Glutamatergic neuron (in vitro differentiated cells): ENCODE measurements at regions not wholly inside any gene's neighbourhood (a gene's known extent, or its start where the extent isn't known, plus 50 kb on each side); places are given as distances from the start of the nearest gene placed in this dataset.
"Not testable (repeated sequence)": the region's sequence is repeated elsewhere in the genome, so short reads cannot be mapped to it uniquely, and the experiment has no call there.

ENCODE experiments used
- DNase-seq: peaks from one replicate; pipeline ENCODE4 v3.0.0; 2022
- H3K27ac Mint-ChIP-seq: one replicate; pipeline ENCODE4 v1.8.0; 2020; ENCODE audit warnings: mild to moderate bottlenecking, mixed read lengths, inconsistent platforms; ENCODE audit not compliant: unreplicated experiment
- H3K27me3 Mint-ChIP-seq: one replicate; pipeline ENCODE4 v1.8.0; 2020; ENCODE audit warnings: mild to moderate bottlenecking, moderate library complexity, mixed read lengths, inconsistent platforms; ENCODE audit not compliant: unreplicated experiment
- H3K36me3 Mint-ChIP-seq: one replicate; pipeline ENCODE4 v1.8.0; 2020; ENCODE audit warnings: mild to moderate bottlenecking, mixed read lengths, inconsistent platforms; ENCODE audit not compliant: unreplicated experiment
- H3K4me1 Mint-ChIP-seq: one replicate; pipeline ENCODE4 v1.8.0; 2020; ENCODE audit warnings: mild to moderate bottlenecking, low read depth, mixed read lengths, inconsistent platforms; ENCODE audit not compliant: unreplicated experiment
- H3K4me3 Mint-ChIP-seq: one replicate; pipeline ENCODE4 v1.8.0; 2020; ENCODE audit warnings: mild to moderate bottlenecking, mixed read lengths, inconsistent platforms; ENCODE audit not compliant: unreplicated experiment
- H3K9me3 Mint-ChIP-seq: one replicate; pipeline ENCODE4 v1.8.0; 2020; ENCODE audit warnings: mild to moderate bottlenecking, moderate library complexity, mixed read lengths, inconsistent platforms; ENCODE audit not compliant: unreplicated experiment
- TF ChIP-seq, protein P1 (sequence below): fragments of 200-600 bp; sonication (generic); IDR thresholded peaks from one replicate; pipeline ENCODE4 v1.5.0; 2021; ENCODE audit not compliant: partially characterized antibody, unreplicated experiment

DNA sequence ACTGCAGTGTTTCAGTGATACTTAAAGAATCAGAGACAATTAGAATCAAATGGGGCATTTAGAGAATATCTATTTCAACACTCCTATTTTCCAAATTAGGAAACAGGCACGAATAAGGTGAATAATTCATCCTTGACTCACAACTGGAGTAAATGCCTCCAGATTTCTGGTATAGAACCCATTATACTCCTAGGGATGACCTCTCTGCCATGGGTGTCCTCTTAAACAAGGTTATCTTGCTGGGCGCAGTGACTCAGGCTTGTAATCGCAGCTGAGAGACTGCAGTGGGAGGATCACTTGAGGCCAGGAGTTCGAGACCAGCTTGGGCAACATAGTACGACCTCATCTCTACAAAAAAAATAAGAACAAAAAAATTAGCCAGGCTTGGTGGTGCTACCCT, 139.8 kb upstream of the ELAC2 start:
- Mint-ChIP-seq H3K27ac (no peak overlapping the region), H3K4me1 (no peaks in the 10 kb centered on the region), H3K4me3 (no peak overlapping the region), H3K9me3 (peaks cover under 1% of the 10 kb centered on the region), H3K36me3 (no peaks in the 10 kb centered on the region), H3K27me3 (no peaks in the 10 kb centered on the region)
- DNase-seq, result no peak
- TF ChIP-seq, protein P1, sequence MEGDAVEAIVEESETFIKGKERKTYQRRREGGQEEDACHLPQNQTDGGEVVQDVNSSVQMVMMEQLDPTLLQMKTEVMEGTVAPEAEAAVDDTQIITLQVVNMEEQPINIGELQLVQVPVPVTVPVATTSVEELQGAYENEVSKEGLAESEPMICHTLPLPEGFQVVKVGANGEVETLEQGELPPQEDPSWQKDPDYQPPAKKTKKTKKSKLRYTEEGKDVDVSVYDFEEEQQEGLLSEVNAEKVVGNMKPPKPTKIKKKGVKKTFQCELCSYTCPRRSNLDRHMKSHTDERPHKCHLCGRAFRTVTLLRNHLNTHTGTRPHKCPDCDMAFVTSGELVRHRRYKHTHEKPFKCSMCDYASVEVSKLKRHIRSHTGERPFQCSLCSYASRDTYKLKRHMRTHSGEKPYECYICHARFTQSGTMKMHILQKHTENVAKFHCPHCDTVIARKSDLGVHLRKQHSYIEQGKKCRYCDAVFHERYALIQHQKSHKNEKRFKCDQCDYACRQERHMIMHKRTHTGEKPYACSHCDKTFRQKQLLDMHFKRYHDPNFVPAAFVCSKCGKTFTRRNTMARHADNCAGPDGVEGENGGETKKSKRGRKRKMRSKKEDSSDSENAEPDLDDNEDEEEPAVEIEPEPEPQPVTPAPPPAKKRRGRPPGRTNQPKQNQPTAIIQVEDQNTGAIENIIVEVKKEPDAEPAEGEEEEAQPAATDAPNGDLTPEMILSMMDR, result no peak

DNA sequence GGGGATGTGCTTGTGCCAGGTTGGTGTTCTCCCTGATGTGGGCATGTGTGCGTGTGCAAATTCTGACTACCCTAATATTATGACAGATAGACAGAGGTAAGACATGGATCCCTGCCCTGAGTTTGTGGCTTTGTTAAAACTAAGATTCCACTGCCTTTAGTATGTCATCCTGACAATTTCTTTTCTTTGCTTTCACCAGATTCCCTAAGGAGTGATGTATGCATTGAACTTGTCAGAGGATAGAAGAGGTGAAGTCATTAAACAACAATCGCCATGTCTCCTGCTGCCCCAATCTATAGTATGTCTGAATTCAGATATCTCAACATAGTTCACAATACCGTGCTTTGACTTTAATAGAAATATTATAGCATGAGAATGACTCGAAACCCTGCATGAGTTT, 137.1 kb upstream of the ELAC2 start:
- Mint-ChIP-seq H3K4me3 (no peak overlapping the region), H3K4me1 (no peaks in the 10 kb centered on the region), H3K36me3 (no peaks in the 10 kb centered on the region), H3K9me3 (peaks cover 2% of the 10 kb centered on the region), H3K27me3 (no peaks in the 10 kb centered on the region), H3K27ac (no peak overlapping the region)
- DNase-seq, result no peak
- TF ChIP-seq, protein P1, result no peak

- Mint-ChIP-seq H3K27me3 (no peaks in the 10 kb centered on the region), H3K27ac (no peak overlapping the region), H3K4me3 (no peak overlapping the region), H3K9me3 (peaks cover 2% of the 10 kb centered on the region), H3K36me3 (no peaks in the 10 kb centered on the region), H3K4me1 (no peaks in the 10 kb centered on the region)
- TF ChIP-seq, protein P1, result no peak
- no peak for DNase-seq
Observed at GRCh38 chr17:13154398-13154797, 136.6 kb upstream of the ELAC2 start.

DNA sequence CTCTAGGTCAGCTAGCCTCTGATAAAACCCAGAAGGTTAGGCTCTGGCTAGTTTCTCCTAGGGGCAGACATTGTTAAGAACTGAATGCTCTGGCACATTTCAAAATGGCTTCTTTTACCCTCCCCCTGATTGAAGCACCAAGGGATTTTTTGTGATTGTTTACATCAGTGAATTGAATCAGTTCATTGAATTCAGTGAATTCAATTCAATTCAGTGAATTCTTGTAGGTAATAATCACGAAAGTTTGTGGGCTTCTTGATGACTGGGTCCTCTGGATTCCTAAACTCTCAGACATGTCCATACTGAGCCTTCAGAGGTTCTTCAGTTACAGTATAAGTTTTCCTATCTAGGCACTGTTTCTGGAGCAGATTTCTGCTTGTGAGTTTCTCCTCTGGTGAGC, 135.2 kb upstream of the ELAC2 start:
- Mint-ChIP-seq H3K36me3 (no peaks in the 10 kb centered on the region), H3K9me3 (peaks cover 4% of the 10 kb centered on the region), H3K27ac (no peak overlapping the region), H3K4me3 (no peak overlapping the region), H3K27me3 (no peaks in the 10 kb centered on the region), H3K4me1 (no peaks in the 10 kb centered on the region)
- TF ChIP-seq, protein P1, result no peak
- no peak for DNase-seq

GRCh38 chr17:13152501-13152900, 134.7 kb upstream of the ELAC2 start:
- H3K4me1 Mint-ChIP-seq, result no peaks in the 10 kb centered on the region
- no peak overlapping the region for H3K27ac Mint-ChIP-seq

GRCh38 chr17:13150738-13151137, 132.9 kb upstream of the ELAC2 start:
- not testable (repeated sequence) for H3K4me1 Mint-ChIP-seq, H3K27ac Mint-ChIP-seq, H3K9me3 Mint-ChIP-seq, H3K4me3 Mint-ChIP-seq, H3K27me3 Mint-ChIP-seq, H3K36me3 Mint-ChIP-seq, DNase-seq

More at GRCh38 chr17:13152501-13152900, 134.7 kb upstream of the ELAC2 start:
- TF ChIP-seq, protein P1, result no peak
- Mint-ChIP-seq H3K9me3 (peaks cover 4% of the 10 kb centered on the region), H3K36me3 (no peaks in the 10 kb centered on the region), H3K27me3 (no peaks in the 10 kb centered on the region), H3K4me3 (no peak overlapping the region)
- no peak for DNase-seq
